T-cell (primary cell): ENCODE measurements at regions not wholly inside any gene's neighbourhood (a gene's known extent, or its start where the extent isn't known, plus 50 kb on each side); places are given as distances from the start of the nearest gene placed in this dataset.

Experiments used
- ATAC-seq, 4 experiments: fragments of 200-7000 bp in 3 of 4; fragments of 150-1000 bp in 1 of 4; cut with Tn5 transposase; replicated peaks in 1 of 4; 1 replicate in 3 of 4; 2 replicates in 1 of 4; pipeline ENCODE4 v1.10.0; 2021; ENCODE audit warnings: moderate library complexity in 3 of 4, mild to moderate bottlenecking in 2 of 4, moderate number of reproducible peaks in 1 of 4
- CTCF ChIA-PET, 2 donors: fragments of 300-600 bp; sonication (Branson Sonifier 250); formaldehyde crosslinking; loops; one replicate each; lab custom pipeline; 2022; ENCODE audit warnings: antibody characterized with exemption in 2 of 2; lab: Charles Lee
- POLR2A ChIA-PET, 2 donors: fragments of 300-600 bp; sonication (Branson Sonifier 250); formaldehyde crosslinking; loops; one replicate each; lab custom pipeline; 2022; ENCODE audit warnings: antibody characterized with exemption in 2 of 2; lab: Charles Lee
- DNase-seq, 35 experiments: peaks; one replicate each; pipeline versions ENCODE4 v3.0.0 to v3.0.0-alpha.2; 2013 to 2023
- H3K27ac ChIP-seq: one replicate; pipeline ENCODE4 v1.5.1; 2013; ENCODE audit warnings: low read length
- H3K27me3 ChIP-seq, 2 experiments: replicated peaks in 1 of 2; 1 replicate in 1 of 2; 2 replicates in 1 of 2; pipeline versions ENCODE4 v1.6.1 to v1.7.0; 2013; ENCODE audit warnings: low read length in 1 of 2, mixed read lengths in 1 of 2; ENCODE audit not compliant: control insufficient read depth in 2 of 2, insufficient read depth in 2 of 2; ENCODE audit errors: extremely low read depth in 1 of 2
- H3K36me3 ChIP-seq, 2 donors: 1 replicate in 1 of 2; 2 replicates in 1 of 2; pipeline versions ENCODE4 v1.6.1 to v1.7.0; 2013; ENCODE audit warnings: low read length in 1 of 2; ENCODE audit not compliant: control insufficient read depth in 2 of 2, insufficient read depth in 1 of 2; ENCODE audit errors: extremely low read depth in 1 of 2
- H3K4me1 ChIP-seq, 2 experiments: 1 replicate in 1 of 2; 2 replicates in 1 of 2; pipeline versions ENCODE4 v1.6.1 to v1.7.0; 2013; ENCODE audit warnings: low read length in 2 of 2, mixed read lengths in 1 of 2; ENCODE audit not compliant: insufficient read depth in 2 of 2, control insufficient read depth in 1 of 2; ENCODE audit errors: extremely low read depth in 1 of 2
- H3K4me3 ChIP-seq, 2 donors: 1 replicate in 1 of 2; 2 replicates in 1 of 2; pipeline versions ENCODE4 v1.5.1 to v1.7.0; 2013; ENCODE audit warnings: mild to moderate bottlenecking in 2 of 2, low read length in 1 of 2, moderate library complexity in 1 of 2; ENCODE audit not compliant: control insufficient read depth in 1 of 2; ENCODE audit errors: extremely low read depth in 1 of 2
- H3K9me3 ChIP-seq: 2 replicates; pipeline ENCODE4 v1.7.0; 2013
- H3K27ac Mint-ChIP-seq, 2 donors: one replicate each; pipeline ENCODE4 v1.8.0; 2020 to 2021; ENCODE audit warnings: mild to moderate bottlenecking in 2 of 2, mixed read lengths in 2 of 2
- H3K27me3 Mint-ChIP-seq, 2 donors: one replicate each; pipeline ENCODE4 v1.8.0; 2021 to 2022; ENCODE audit warnings: mixed read lengths in 2 of 2
- H3K36me3 Mint-ChIP-seq: one replicate; pipeline ENCODE4 v1.8.0; 2021; ENCODE audit warnings: mixed read lengths
- H3K4me1 Mint-ChIP-seq, 3 donors: one replicate each; pipeline ENCODE4 v1.8.0; 2020 to 2022; ENCODE audit warnings: mixed read lengths in 3 of 3, mild to moderate bottlenecking in 1 of 3
- H3K4me3 Mint-ChIP-seq, 3 donors: one replicate each; pipeline ENCODE4 v1.8.0; 2020 to 2022; ENCODE audit warnings: mild to moderate bottlenecking in 3 of 3, mixed read lengths in 3 of 3, moderate library complexity in 3 of 3
- H3K9me3 Mint-ChIP-seq, 3 donors: one replicate each; pipeline ENCODE4 v1.8.0; 2020 to 2022; ENCODE audit warnings: mixed read lengths in 3 of 3
- WGBS: methylation state at CpG from one replicate; pipeline ENCODE4 v1.1.5; 2013; ENCODE audit warnings: missing lambda C conversion rate; ENCODE audit not compliant: insufficient coverage; 5-methylcytosine and 5-hydroxymethylcytosine counted together

- ChIA-PET POLR2A (no interaction called here), CTCF (no interaction called here)
- H3K27ac ChIP-seq: no peak overlapping the region
- Mint-ChIP-seq H3K4me1 (peaks cover 0 to 8% (median 2%) of the 10 kb centered on the region in 3 donors), H3K4me3 (no peak overlapping the region), H3K36me3 (no peaks in the 10 kb centered on the region), H3K27me3 (peaks cover 0 to under 1% of the 10 kb centered on the region in 2 donors), H3K9me3 (no peaks in the 10 kb centered on the region), H3K27ac (no peak overlapping the region)
- no CpG with 5 or more reads among the region's 5 CpGs for WGBS
- no peaks in the 10 kb centered on the region for H3K27me3 ChIP-seq
- DNase-seq (no peak), ATAC-seq (no peak)
- no peak overlapping the region for H3K4me3 ChIP-seq
- no peaks in the 10 kb centered on the region for H3K4me1 ChIP-seq
- H3K9me3 ChIP-seq: no peaks in the 10 kb centered on the region
- no peaks in the 10 kb centered on the region for H3K36me3 ChIP-seq
Measured at GRCh38 chr5:158553962-158554336, 545.8 kb downstream of the EBF1 start.

DNA sequence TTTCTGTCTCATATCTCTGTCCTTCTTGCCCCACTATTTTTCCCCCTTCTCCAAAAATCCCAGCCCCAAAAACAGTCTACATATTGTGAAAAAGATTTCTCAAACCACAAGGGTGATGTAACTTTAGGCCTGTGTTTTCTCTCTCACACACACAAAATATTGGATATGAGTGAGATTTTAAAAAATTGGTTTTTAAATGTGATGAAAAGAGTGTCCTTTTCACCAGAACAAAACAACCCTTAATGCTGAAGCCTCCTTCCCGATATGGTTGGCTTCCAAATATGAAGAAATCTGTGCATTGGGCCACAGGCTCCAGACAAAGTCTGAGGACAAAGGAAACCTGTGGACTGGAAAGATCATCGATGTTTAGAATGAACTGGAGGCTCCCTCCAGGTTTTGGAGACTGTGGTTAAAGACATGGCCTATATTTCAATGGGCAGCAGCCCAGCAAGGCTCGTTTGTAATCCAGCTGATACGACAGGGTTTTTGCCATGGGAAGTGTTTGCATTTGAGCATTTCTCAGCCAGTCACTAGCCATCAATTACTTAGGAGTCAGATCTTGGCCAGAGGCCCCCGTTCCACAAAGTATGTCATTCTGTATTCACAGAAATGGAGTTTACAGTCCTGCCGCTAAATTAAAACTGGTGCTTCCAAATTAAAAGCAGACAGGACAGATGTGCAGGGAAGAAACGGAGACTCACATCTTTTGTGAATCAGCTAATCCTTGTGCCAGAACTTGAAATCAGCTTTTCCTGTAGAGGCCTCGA lies 546.3 kb downstream of the EBF1 start:
- ATAC-seq (no peak), DNase-seq (no peak)
- peaks cover 0 to 3% of the 10 kb centered on the region in 2 donors for H3K27me3 Mint-ChIP-seq
- H3K9me3 Mint-ChIP-seq: no peaks in the 10 kb centered on the region
- POLR2A ChIA-PET: no interaction called here
- Histone ChIP-seq H3K4me1 (no peaks in the 10 kb centered on the region), H3K36me3 (no peaks in the 10 kb centered on the region), H3K4me3 (no peak overlapping the region), H3K9me3 (no peaks in the 10 kb centered on the region), H3K27ac (no peak overlapping the region), H3K27me3 (no peaks in the 10 kb centered on the region)
- no peak overlapping the region for H3K27ac Mint-ChIP-seq
- no peak overlapping the region for H3K4me3 Mint-ChIP-seq
- no peaks in the 10 kb centered on the region for H3K36me3 Mint-ChIP-seq
- peaks cover 0 to 8% (median 2%) of the 10 kb centered on the region in 3 donors for H3K4me1 Mint-ChIP-seq
- CTCF ChIA-PET: no interaction called here
- WGBS: 84% methylated on average over 3 of the region's 8 CpGs

GRCh38 chr5:158552241-158552640 lies 547.5 kb downstream of the EBF1 start:
- H3K36me3 Mint-ChIP-seq: no peaks in the 10 kb centered on the region
- no peaks in the 10 kb centered on the region for H3K27me3 ChIP-seq
- ChIA-PET CTCF (no interaction called here), POLR2A (no interaction called here)
- DNase-seq (no peak), ATAC-seq (no peak)
- H3K36me3 ChIP-seq: no peaks in the 10 kb centered on the region
- no peak overlapping the region for H3K4me3 ChIP-seq
- no peaks in the 10 kb centered on the region for H3K4me1 ChIP-seq
- H3K4me1 Mint-ChIP-seq: peaks cover 0 to 8% (median 2%) of the 10 kb centered on the region in 3 donors
- no peaks in the 10 kb centered on the region for H3K9me3 ChIP-seq
- no peak overlapping the region for H3K4me3 Mint-ChIP-seq
- peaks cover 0 to 3% of the 10 kb centered on the region in 2 donors for H3K27me3 Mint-ChIP-seq
- WGBS: 100% methylated on average over 1 of the region's 4 CpGs
- no peak overlapping the region for H3K27ac Mint-ChIP-seq
- no peak overlapping the region for H3K27ac ChIP-seq
- no peaks in the 10 kb centered on the region for H3K9me3 Mint-ChIP-seq

DNA sequence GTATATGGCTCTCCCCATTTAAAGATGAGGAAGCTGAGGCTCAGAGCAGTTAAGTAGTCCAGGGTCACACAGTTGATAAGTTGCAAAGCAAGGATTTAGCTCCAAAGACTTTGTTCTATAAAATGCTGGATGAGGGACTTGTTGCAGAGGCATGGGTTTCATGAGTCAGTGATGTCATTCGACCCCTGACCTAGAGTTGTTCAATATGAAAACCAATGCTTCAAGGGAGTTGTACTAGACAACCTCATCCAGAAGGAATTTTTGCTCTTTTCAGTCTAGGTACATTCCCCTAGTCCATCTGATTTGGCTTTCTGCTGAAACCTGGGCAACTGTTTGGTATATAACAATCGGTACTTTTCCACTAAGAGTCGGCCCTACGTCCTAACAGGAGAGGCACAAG lies 550.4 kb downstream of the EBF1 start:
- ChIA-PET POLR2A (no interaction called here), CTCF (no interaction called here)
- H3K27ac ChIP-seq: no peak overlapping the region
- no peak overlapping the region for H3K4me3 ChIP-seq
- 74% methylated on average over 4 of the region's 4 CpGs for WGBS
- Mint-ChIP-seq H3K27ac (no peak overlapping the region), H3K36me3 (no peaks in the 10 kb centered on the region), H3K4me1 (peaks cover 1 to 7% (median 7%) of the 10 kb centered on the region in 3 donors), H3K4me3 (no peak overlapping the region), H3K27me3 (peaks cover 0 to 3% of the 10 kb centered on the region in 2 donors), H3K9me3 (no peaks in the 10 kb centered on the region)
- H3K4me1 ChIP-seq: peaks cover 0 to 8% of the 10 kb centered on the region in 2 experiments
- no peaks in the 10 kb centered on the region for H3K36me3 ChIP-seq
- ATAC-seq (no peak), DNase-seq (no peak)
- no peaks in the 10 kb centered on the region for H3K27me3 ChIP-seq
- no peaks in the 10 kb centered on the region for H3K9me3 ChIP-seq

- H3K4me3 ChIP-seq: no peak overlapping the region
- Mint-ChIP-seq H3K4me1 (peaks cover 6 to 14% (median 13%) of the 10 kb centered on the region in 3 donors), H3K27ac (no peak overlapping the region), H3K36me3 (no peaks in the 10 kb centered on the region), H3K4me3 (no peak overlapping the region), H3K27me3 (peaks cover 0 to 3% of the 10 kb centered on the region in 2 donors), H3K9me3 (no peaks in the 10 kb centered on the region)
- DNase-seq (no peak), ATAC-seq (no peak)
- no peaks in the 10 kb centered on the region for H3K27me3 ChIP-seq
- WGBS: no CpG with 5 or more reads among the region's 9 CpGs
- CTCF ChIA-PET: interaction anchor here in 1 of 2 donors (0.6 kb wide), 1 partner anchor 1491 kb away, joined by 5 read pairs; no protein-coding TSS in a partner anchor
- H3K4me1 ChIP-seq: peaks cover 0 to 18% of the 10 kb centered on the region in 2 experiments
- POLR2A ChIA-PET: interaction anchor here in 1 of 2 donors (0.7 kb wide), 1 partner anchor 245 kb away, joined by 3 read pairs; no protein-coding TSS in a partner anchor
- H3K27ac ChIP-seq: no peak overlapping the region
- no peaks in the 10 kb centered on the region for H3K9me3 ChIP-seq
- H3K36me3 ChIP-seq: no peaks in the 10 kb centered on the region
Measured at GRCh38 chr5:158546748-158547147, 553.0 kb downstream of the EBF1 start.

DNA sequence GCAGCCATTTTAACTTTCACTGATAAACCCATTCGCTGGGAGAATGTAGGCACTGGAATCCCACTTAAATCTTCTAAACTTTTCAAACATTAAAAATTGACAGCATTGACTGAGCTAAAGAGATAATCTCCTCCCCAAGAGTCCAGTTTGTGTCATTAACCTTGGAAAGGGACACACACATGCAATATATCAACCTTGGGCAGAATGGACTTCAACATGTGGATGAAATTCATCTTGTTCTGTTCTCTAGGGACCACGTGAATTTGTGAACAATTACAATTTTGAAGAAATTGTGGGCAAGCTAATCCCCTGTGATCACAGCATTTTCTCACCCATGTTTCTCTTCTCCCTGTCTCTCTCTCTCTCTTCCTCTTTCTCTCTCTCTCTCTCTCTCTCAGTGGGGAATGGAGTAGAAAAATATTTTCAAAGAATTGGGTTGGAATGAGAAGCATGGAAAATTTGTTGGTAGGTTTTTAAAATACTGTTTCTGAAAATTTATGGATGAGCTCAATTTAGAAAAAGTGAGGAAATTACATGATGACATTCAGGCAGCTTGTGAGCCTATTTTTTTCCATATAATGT lies 553.7 kb downstream of the EBF1 start:
- 83% methylated on average over 1 of the region's 2 CpGs for WGBS
- no peaks in the 10 kb centered on the region for H3K36me3 ChIP-seq
- H3K4me1 ChIP-seq: peaks cover 0 to 19% of the 10 kb centered on the region in 2 experiments
- ChIA-PET CTCF (no interaction called here), POLR2A (interaction anchor here in 1 of 2 donors (0.7 kb wide), 1 partner anchor 244 kb away, joined by 3 read pairs; no protein-coding TSS in a partner anchor)
- H3K27ac ChIP-seq: no peak overlapping the region
- H3K4me3 ChIP-seq: no peak overlapping the region
- H3K36me3 Mint-ChIP-seq: no peaks in the 10 kb centered on the region
- DNase-seq (no peak), ATAC-seq (no peak)
- no peak overlapping the region for H3K4me3 Mint-ChIP-seq
- H3K4me1 Mint-ChIP-seq: peaks cover 8 to 18% (median 16%) of the 10 kb centered on the region in 3 donors
- H3K27ac Mint-ChIP-seq: no peak overlapping the region
- H3K27me3 ChIP-seq: no peaks in the 10 kb centered on the region
- H3K27me3 Mint-ChIP-seq: peaks cover 0 to 3% of the 10 kb centered on the region in 2 donors
- H3K9me3 ChIP-seq: no peaks in the 10 kb centered on the region
- no peaks in the 10 kb centered on the region for H3K9me3 Mint-ChIP-seq
